GM23338 (cell line): ENCODE measurements at regions not wholly inside any gene's neighbourhood (a gene's known extent, or its start where the extent isn't known, plus 50 kb on each side); places are given as distances from the start of the nearest gene placed in this dataset.

Source experiments
- CREB1 ChIP-seq: fragments of 250-450 bp; sonication (Bioruptor Pico); IDR thresholded peaks from 2 replicates; pipeline ENCODE4 v1.5.0; 2020; ENCODE audit warnings: low read depth, mild to moderate bottlenecking, moderate library complexity
- JUNB ChIP-seq: IDR thresholded peaks from one replicate; pipeline ENCODE4 v1.6.1; 2016; ENCODE audit warnings: antibody characterized with exemption; ENCODE audit not compliant: unreplicated experiment
- TF ChIP-seq, protein P1 (sequence below), 2 experiments: fragments of 200-600 bp in 1 of 2; sonication (generic) in 1 of 2; conservative IDR thresholded peaks; 2 replicates each; pipeline versions ENCODE4 v1.5.1 to v1.6.1; 2016 to 2017; ENCODE audit warnings: antibody characterized with exemption in 2 of 2, low read depth in 2 of 2, mild to moderate bottlenecking in 2 of 2, moderate library complexity in 1 of 2
- TF ChIP-seq, protein P2 (sequence below): IDR thresholded peaks from one replicate; pipeline ENCODE4 v1.6.1; 2018; ENCODE audit warnings: antibody characterized with exemption; ENCODE audit not compliant: unreplicated experiment

DNA sequence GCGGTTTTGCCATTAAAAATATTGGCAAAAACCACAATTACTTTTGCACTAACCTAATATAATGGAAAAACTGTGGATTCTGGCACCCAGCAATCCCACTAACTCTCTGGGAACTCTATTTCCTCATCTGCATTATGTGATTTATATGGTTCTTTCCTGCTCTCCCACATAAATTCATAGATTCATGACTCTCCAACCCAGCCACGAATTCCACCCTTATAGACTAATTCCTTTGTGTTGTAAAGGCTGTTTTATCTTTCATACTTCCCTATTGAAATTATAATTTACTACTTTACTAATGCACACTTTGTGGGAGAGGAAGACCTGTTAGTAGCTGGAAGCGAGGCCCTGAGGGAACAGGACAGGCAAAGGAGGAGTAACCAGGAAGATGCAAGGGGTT is 88.4 kb upstream of the GNAO1 start:
- TF ChIP-seq, protein P1, sequence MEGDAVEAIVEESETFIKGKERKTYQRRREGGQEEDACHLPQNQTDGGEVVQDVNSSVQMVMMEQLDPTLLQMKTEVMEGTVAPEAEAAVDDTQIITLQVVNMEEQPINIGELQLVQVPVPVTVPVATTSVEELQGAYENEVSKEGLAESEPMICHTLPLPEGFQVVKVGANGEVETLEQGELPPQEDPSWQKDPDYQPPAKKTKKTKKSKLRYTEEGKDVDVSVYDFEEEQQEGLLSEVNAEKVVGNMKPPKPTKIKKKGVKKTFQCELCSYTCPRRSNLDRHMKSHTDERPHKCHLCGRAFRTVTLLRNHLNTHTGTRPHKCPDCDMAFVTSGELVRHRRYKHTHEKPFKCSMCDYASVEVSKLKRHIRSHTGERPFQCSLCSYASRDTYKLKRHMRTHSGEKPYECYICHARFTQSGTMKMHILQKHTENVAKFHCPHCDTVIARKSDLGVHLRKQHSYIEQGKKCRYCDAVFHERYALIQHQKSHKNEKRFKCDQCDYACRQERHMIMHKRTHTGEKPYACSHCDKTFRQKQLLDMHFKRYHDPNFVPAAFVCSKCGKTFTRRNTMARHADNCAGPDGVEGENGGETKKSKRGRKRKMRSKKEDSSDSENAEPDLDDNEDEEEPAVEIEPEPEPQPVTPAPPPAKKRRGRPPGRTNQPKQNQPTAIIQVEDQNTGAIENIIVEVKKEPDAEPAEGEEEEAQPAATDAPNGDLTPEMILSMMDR (conservative IDR thresholded peaks at IDR 0.05; ENCODE audit: low read depth in 2 of 2) = no peak
- TF ChIP-seq JUNB = no peak
- TF ChIP-seq, protein P2, sequence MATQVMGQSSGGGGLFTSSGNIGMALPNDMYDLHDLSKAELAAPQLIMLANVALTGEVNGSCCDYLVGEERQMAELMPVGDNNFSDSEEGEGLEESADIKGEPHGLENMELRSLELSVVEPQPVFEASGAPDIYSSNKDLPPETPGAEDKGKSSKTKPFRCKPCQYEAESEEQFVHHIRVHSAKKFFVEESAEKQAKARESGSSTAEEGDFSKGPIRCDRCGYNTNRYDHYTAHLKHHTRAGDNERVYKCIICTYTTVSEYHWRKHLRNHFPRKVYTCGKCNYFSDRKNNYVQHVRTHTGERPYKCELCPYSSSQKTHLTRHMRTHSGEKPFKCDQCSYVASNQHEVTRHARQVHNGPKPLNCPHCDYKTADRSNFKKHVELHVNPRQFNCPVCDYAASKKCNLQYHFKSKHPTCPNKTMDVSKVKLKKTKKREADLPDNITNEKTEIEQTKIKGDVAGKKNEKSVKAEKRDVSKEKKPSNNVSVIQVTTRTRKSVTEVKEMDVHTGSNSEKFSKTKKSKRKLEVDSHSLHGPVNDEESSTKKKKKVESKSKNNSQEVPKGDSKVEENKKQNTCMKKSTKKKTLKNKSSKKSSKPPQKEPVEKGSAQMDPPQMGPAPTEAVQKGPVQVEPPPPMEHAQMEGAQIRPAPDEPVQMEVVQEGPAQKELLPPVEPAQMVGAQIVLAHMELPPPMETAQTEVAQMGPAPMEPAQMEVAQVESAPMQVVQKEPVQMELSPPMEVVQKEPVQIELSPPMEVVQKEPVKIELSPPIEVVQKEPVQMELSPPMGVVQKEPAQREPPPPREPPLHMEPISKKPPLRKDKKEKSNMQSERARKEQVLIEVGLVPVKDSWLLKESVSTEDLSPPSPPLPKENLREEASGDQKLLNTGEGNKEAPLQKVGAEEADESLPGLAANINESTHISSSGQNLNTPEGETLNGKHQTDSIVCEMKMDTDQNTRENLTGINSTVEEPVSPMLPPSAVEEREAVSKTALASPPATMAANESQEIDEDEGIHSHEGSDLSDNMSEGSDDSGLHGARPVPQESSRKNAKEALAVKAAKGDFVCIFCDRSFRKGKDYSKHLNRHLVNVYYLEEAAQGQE = no peak
- TF ChIP-seq CREB1 (CRISPR knock-in tag) = no peak
